UCSD-AML1 (cell line): ENCODE measurements at regions not wholly inside any gene's neighbourhood (a gene's known extent, or its start where the extent isn't known, plus 50 kb on each side); places are given as distances from the start of the nearest gene placed in this dataset.

Experiments used
- DNase-seq: peaks from one replicate; lab custom pipeline; 2025; ENCODE audit not compliant: unreplicated experiment; lab: John Stamatoyannopoulos, UW

DNA sequence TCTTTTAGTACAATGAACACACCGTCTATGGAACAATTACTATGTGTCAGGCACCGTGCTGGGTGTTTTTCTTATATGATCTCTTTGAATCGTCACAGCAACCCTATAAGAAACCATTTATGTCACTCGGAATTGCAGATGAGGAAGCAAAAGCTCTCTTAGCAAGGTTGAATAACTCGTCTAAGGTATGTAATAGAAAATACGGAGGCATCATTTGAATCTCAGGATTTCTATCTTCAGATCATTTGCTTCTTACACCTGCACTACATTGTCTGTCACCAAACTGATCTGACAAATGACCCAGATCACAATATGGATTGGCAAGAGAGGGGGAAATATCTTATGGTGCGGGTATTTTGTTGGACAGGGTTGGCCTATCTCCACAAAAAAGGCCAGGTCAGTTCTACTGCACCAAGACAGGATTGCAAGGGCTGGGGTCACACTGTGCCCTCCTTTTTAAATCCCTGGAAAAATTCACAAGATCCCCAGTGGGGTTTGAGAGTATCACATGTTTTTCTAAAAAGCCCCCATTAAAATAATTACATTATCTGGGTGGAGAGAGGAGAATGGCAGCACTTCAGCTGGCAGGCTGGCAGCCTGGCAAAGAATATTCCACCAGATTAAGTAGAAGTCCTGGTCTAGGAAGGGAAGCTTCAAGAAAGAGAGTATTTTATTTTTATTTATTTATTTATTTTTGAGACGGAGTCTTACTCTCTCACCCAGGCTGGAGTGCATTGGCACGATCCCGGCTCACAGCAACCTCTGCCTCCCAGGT lies 110.7 kb upstream of the CLMP start:
- no peak for DNase-seq

DNA sequence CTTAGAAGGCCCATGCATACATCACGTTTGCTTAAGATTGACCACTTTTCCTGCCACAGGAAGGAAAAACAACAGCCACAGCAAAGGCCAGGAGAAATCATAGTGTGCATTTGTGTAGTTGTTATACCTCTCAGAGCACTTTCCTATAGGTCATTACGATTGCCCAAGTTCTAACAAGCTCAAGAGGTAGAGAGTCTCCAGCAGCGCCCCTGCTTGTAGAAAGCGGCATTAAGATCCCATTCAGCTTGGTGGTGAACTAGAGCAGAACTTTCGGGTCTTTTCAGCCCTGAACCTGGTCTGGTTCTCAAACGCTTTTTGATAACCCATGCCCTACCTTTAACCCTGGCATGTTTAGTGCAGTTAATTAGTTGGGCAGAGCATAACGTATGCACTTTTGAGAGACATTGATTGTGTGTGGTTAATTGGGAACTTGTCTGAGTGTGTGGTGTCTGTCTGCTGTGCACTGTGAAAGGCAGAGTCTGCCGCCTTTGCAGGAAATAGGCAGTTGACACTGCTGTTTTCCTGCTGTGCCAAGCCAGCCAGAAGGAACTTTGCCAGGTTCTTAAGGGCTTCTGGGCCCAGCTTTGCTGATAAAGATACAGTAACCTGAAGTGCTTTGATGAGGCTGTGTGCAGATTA lies 109.9 kb upstream of the CLMP start:
- DNase-seq: no peak

DNA sequence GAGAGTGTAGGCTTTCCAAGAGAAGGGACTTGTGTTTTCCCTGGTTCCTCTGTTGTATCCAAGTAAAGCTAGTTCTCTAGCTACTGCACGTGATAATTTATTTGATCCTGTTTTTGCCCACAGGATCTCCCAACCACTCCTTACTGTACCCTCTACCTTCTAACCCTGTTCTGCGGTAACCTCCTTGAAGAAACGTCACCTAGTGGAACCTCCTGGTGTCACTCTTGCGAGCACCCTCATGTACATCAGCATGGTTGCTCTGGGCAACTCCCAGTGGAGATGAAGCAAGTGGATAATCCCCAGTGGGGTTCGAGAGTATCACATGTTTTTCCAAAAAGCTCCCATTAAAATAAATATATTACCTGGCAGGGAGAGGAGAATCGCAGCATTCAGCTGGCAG lies 108.9 kb upstream of the CLMP start:
- no peak for DNase-seq

DNA sequence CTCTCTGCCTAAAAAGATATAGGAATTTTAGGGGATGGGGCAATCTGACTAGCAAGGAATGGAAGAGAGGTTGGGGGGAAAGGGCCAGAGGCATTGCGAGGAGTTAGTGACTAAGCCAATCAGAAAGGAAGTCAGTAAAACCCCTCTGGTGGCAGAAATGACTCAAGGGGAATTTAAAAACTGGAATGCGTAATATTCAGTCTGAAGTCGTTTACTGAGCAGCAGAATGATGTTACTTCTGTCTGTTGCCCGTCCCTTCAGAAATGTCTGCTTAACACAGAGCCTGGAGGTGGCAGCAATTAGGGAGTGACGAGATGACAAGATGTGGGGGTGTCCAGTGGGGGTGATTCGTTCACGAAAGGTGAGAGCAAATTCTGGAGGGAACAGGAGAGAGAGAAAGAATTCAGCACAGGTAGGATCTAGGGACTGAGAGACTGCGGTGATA lies 107.7 kb upstream of the CLMP start:
- no peak for DNase-seq

- DNase-seq: peak; percentile 53
Observed at GRCh38 chr11:123301696-123302400, 106.8 kb upstream of the CLMP start.

GRCh38 chr11:123301013-123301591 lies 106.1 kb upstream of the CLMP start:
- no peak for DNase-seq

- DNase-seq: no peak
Observed at GRCh38 chr11:123299721-123300120, 104.7 kb upstream of the CLMP start.

- DNase-seq: no peak
Observed at GRCh38 chr11:123298488-123299447, 103.7 kb upstream of the CLMP start.

- no peak for DNase-seq
Observed at GRCh38 chr11:123292647-123293046, 97.6 kb upstream of the CLMP start.

GRCh38 chr11:123291201-123291869 lies 96.3 kb upstream of the CLMP start:
- no peak for DNase-seq

DNA sequence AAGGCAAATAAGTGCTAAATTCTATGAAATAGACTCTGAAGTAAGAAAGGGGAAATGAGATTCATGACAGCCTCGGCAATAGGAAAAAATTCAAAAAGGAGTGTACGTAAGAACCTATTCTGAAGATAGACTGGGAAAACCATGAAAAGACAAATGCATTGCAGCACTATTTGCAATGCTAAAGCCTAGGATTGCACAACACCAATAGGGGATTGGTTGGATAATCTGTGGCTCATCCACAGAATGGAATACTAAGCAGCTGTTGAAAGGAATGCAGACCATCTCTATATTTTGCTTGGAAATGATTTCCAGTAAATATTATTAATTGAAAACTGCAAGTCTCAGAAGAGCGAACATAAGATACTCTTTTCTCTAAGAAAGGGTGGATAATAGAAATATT lies 91.7 kb upstream of the CLMP start:
- DNase-seq: no peak

DNA sequence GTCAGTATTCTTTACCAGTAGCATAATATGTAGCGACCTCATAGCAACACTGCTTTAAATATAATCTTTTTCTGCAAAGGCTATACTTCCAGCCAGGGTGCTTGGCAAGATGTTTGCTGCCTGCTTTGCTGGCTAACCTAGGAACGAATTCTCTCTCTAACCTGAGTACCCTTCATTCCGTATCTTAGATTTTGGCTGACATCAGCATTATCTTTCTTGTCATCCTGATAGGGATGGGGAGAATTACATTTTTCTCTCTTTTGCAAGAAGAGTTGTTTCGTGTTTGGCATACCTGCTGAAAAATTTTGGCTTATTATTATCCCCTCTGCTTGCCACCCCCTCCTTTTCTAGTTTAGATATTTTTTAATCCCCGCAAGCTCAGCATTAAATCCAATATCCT lies 91.2 kb upstream of the CLMP start:
- DNase-seq: no peak

- no peak for DNase-seq
Observed at GRCh38 chr11:123284454-123284853, 89.4 kb upstream of the CLMP start.

DNA sequence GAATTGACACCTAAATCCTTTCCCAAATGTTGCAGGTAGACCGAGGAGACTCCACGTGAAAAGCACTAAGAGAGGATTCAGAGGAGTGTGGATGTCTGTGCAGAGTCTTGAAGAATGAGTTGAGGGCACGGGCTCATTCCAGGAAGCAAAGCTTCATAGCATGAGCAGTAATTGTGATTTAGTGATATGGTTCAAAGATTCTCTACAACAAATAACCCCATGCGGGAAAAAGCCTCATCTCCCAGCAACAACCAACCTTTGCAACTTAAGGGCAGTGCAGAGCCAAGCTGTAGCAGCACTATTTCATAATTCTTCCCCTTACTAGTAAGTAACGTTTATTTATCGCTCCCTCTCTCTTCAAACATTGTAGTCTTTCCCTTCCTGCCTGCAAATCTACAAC lies 87.5 kb upstream of the CLMP start:
- no peak for DNase-seq

GRCh38 chr11:123273616-123274015 lies 78.6 kb upstream of the CLMP start:
- no peak for DNase-seq

GRCh38 chr11:123272565-123272964 lies 77.5 kb upstream of the CLMP start:
- DNase-seq: no peak

- DNase-seq: no peak
Observed at GRCh38 chr11:123268156-123268555, 73.1 kb upstream of the CLMP start.

DNA sequence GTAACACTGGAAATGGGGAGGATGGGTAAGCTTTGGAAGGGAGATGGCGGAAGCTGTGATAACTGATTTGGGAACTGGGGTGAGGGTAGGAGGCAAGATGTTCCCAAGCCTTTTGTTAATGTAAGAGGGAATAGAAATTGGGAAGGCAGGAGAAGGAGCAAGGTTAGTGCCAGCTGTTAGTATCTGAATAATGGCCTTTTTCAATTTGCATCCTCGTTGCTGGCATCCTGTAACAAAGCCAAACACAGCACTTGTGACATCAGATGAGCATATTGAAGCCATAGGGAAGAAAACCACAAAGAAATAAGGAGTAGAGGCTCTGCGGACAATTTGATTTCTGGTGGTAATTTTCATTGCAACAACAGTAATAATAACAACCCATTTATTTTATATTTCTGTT lies 70.9 kb upstream of the CLMP start:
- DNase-seq: no peak

DNA sequence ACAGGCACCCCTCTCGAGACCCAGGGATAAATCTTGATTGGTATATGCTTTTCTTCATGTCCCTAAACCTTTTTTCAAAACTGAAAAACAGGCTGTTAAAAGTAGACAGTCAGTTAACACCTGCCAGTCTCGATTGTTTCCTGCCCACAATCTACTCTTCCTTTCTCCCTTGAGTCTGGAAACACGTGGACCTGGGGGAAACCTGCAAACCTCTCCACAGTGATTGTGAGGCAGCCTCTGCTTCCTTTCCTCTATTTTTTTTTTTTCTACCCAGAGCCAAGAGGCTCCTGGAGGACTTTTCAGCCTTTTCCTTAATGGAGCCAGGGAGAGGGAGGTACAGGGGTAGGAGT lies 69.4 kb upstream of the CLMP start:
- no peak for DNase-seq
